OCI-LY7 (cell line): ENCODE measurements at regions not wholly inside any gene's neighbourhood (a gene's known extent, or its start where the extent isn't known, plus 50 kb on each side); places are given as distances from the start of the nearest gene placed in this dataset.

ENCODE experiments used
- BruUV-seq: library from RNA; stranded (reverse); fragments of 400-500 nt; replicated peaks from 2 replicates; lab custom pipeline; 2021; lab: Mats Ljungman, UMichigan
- CTCF ChIA-PET: fragments of 300-600 bp; sonication (Branson Sonifier 250); formaldehyde crosslinking; loops from one replicate; lab custom pipeline; 2022; ENCODE audit warnings: antibody characterized with exemption; ENCODE audit not compliant: unreplicated experiment; lab: Charles Lee
- POLR2A ChIA-PET: fragments of 300-600 bp; sonication (Branson Sonifier 250); formaldehyde crosslinking; loops from one replicate; lab custom pipeline; 2022; ENCODE audit warnings: antibody characterized with exemption; lab: Charles Lee
- DNase-seq: peaks from one replicate; pipeline ENCODE4 v3.0.0-alpha.2; 2015; ENCODE audit warnings: low spot score
- H2AFZ ChIP-seq: fragments of 200-600 bp; sonication (generic), shearing (Covaris generic); 2 replicates; pipeline ENCODE4 v1.6.1; 2014; ENCODE audit warnings: mild to moderate bottlenecking, antibody characterized with exemption, low read length, moderate library complexity
- H3K27ac ChIP-seq: fragments of 200-600 bp; sonication (generic); 2 replicates; pipeline ENCODE4 v1.5.1; 2014; ENCODE audit warnings: mixed run types, low read depth, mild to moderate bottlenecking, moderate library complexity, low read length, inconsistent platforms; ENCODE audit not compliant: poor library complexity, severe bottlenecking
- H3K36me3 ChIP-seq: fragments of 200-600 bp; sonication (generic); 2 replicates; pipeline ENCODE4 v1.6.1; 2014; ENCODE audit warnings: mild to moderate bottlenecking, antibody characterized with exemption, low read length, moderate library complexity, mixed read lengths; ENCODE audit not compliant: insufficient read depth
- H3K4me1 ChIP-seq: fragments of 200-600 bp; sonication (generic); 2 replicates; pipeline ENCODE4 v1.5.1; 2014; ENCODE audit warnings: mild to moderate bottlenecking, low read length; ENCODE audit not compliant: insufficient read depth, poor library complexity, severe bottlenecking
- H3K4me2 ChIP-seq: fragments of 200-600 bp; sonication (generic); 2 replicates; pipeline ENCODE4 v1.6.1; 2014; ENCODE audit warnings: mild to moderate bottlenecking, low read length
- H3K4me3 ChIP-seq: fragments of 200-600 bp; sonication (generic); 2 replicates; pipeline ENCODE4 v1.5.1; 2014; ENCODE audit warnings: mild to moderate bottlenecking, low read depth, low read length; ENCODE audit not compliant: poor library complexity, severe bottlenecking
- H3K79me2 ChIP-seq: fragments of 200-600 bp; sonication (generic); 2 replicates; pipeline ENCODE4 v1.6.1; 2016; ENCODE audit warnings: low read depth, mild to moderate bottlenecking, low read length, moderate library complexity, mixed read lengths; ENCODE audit not compliant: insufficient read depth
- H3K9me2 ChIP-seq: fragments of 200-600 bp; sonication (generic); 2 replicates; pipeline ENCODE4 v1.6.1; 2016; ENCODE audit warnings: mild to moderate bottlenecking, low read length, mixed read lengths; ENCODE audit not compliant: insufficient read depth
- H3K9me3 ChIP-seq: fragments of 200-600 bp; sonication (generic); 2 replicates; pipeline ENCODE4 v1.6.1; 2014; ENCODE audit warnings: mild to moderate bottlenecking, mixed run types, low read length, mixed read lengths
- H4K20me1 ChIP-seq: fragments of 200-600 bp; sonication (generic); 2 replicates; pipeline ENCODE4 v1.6.1; 2014; ENCODE audit warnings: mild to moderate bottlenecking, antibody characterized with exemption, low read length, moderate library complexity, mixed read lengths; ENCODE audit not compliant: insufficient read depth
- CTCF ChIP-seq: fragments of 200-600 bp; sonication (generic); conservative IDR thresholded peaks from 2 replicates; pipeline ENCODE4 v1.5.1; 2014; ENCODE audit warnings: mild to moderate bottlenecking, antibody characterized with exemption, low read length, moderate library complexity, mixed read lengths
- EZH2phosphoT487 ChIP-seq: fragments of 200-600 bp; sonication (generic); IDR thresholded peaks from 2 replicates; pipeline ENCODE4 v1.6.1; 2018; ENCODE audit warnings: low read depth, borderline replicate concordance, mild to moderate bottlenecking, mixed run types, antibody characterized with exemption, low read length, moderate library complexity, mixed read lengths
- intact Hi-C: fragments of 100-400 bp; cut with micrococcal nuclease; formaldehyde crosslinking; loops from one replicate; pipeline ENCODE4 v1.10.0; 2022; ENCODE audit not compliant: unreplicated experiment

- Histone ChIP-seq H3K9me3 (no peaks in the 10 kb centered on the region), H3K4me2 (no peak overlapping the region), H3K79me2 (no peaks in the 10 kb centered on the region), H3K4me3 (no peak overlapping the region), H3K36me3 (no peaks in the 10 kb centered on the region), H3K27ac (no peak overlapping the region), H4K20me1 (no peaks in the 10 kb centered on the region), H3K9me2 (no peaks in the 10 kb centered on the region; the same call in 1 of the 2 replicates), H2AFZ (no peak overlapping the region), H3K4me1 (no peaks in the 10 kb centered on the region)
- TF ChIP-seq CTCF, result no peak
- no peak for TF ChIP-seq EZH2phosphoT487
- BruUV-seq, result no TSS peak
- CTCF ChIA-PET, result no interaction called here
- no peak for DNase-seq
- intact Hi-C loops, result no loop called here
- POLR2A ChIA-PET, result no interaction called here
These were observed 75.1 kb upstream of the SLC38A4 start for GRCh38 chr12:46900734-46901463.

- intact Hi-C loops, result no loop called here
- no peak overlapping the region for H3K27ac ChIP-seq
- no TSS peak for BruUV-seq
These were observed 75.8 kb upstream of the SLC38A4 start for GRCh38 chr12:46901464-46902205.

More at GRCh38 chr12:46901464-46902205, 75.8 kb upstream of the SLC38A4 start:
- ChIA-PET POLR2A (interaction anchor here (0.5 kb wide), 1 partner anchor 76 kb away, joined by 6 read pairs; no protein-coding TSS in a partner anchor), CTCF (no interaction called here)
- Histone ChIP-seq H3K4me1 (no peaks in the 10 kb centered on the region), H3K9me3 (no peaks in the 10 kb centered on the region), H3K4me2 (no peak overlapping the region), H4K20me1 (no peaks in the 10 kb centered on the region), H3K36me3 (no peaks in the 10 kb centered on the region), H3K4me3 (no peak overlapping the region), H2AFZ (no peak overlapping the region), H3K9me2 (no peaks in the 10 kb centered on the region; the same call in 1 of the 2 replicates), H3K79me2 (no peaks in the 10 kb centered on the region)
- DNase-seq, result no peak
- TF ChIP-seq CTCF (no peak), EZH2phosphoT487 (no peak)
